ENCODE measurements at regions not wholly inside any gene's neighbourhood (a gene's known extent, or its start where the extent isn't known, plus 50 kb on each side); places are given as distances from the start of the nearest gene placed in this dataset.

DNA sequence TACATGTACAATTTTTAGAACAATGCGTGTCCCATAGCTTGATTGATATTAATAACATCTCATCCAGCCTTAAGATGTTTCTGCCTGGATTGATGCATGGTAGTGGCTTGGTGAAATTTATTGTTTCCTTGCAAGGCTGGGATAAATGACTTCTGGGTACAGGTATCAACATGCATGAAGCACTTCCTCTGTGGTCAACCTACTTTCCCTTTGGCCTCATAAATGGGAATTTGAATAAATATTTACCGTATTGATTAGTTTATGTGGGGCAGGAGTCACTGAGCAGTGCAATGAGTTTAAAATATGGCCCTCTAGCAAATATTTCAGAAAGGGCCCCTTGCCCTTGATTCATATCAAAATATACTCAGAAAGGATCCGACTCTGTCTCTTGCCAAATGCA, 83.9 kb upstream of the KCNE2 start:
- DNase-seq (ENCODE audit: low read depth, low spot score) = no peak
- POLR2A ChIA-PET = no interaction called here
- ATAC-seq = no peak

DNA sequence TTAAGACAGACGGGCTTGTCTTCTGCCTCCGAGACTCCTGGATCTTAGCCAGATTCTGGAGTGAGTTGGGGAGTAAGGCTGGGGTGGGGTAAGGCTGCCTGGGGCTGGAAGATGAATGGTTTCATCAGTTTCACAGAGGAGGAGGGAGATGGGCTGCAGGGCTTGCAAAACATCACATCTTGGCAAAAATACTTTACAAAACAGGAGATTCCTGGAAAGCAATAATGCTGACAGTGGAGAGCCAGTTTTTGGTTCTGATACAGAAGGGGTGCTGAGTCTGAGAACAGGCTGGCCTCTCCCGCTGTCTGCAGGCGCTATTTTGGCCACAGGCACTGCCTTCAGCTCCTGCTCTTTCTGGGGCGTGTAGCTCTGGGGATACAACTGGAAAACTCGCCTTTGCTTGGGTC, 83.4 kb upstream of the KCNE2 start:
- no TSS peak for BruUV-seq (replicated peaks)
- TF ChIP-seq, protein P1, sequence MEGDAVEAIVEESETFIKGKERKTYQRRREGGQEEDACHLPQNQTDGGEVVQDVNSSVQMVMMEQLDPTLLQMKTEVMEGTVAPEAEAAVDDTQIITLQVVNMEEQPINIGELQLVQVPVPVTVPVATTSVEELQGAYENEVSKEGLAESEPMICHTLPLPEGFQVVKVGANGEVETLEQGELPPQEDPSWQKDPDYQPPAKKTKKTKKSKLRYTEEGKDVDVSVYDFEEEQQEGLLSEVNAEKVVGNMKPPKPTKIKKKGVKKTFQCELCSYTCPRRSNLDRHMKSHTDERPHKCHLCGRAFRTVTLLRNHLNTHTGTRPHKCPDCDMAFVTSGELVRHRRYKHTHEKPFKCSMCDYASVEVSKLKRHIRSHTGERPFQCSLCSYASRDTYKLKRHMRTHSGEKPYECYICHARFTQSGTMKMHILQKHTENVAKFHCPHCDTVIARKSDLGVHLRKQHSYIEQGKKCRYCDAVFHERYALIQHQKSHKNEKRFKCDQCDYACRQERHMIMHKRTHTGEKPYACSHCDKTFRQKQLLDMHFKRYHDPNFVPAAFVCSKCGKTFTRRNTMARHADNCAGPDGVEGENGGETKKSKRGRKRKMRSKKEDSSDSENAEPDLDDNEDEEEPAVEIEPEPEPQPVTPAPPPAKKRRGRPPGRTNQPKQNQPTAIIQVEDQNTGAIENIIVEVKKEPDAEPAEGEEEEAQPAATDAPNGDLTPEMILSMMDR (IDR thresholded peaks at IDR 0.05) = no peak
- TF ChIP-seq POLR2AphosphoS5 (IDR thresholded peaks at IDR 0.05; ENCODE audit: low read depth, low read length) (no peak), SIN3A (IDR thresholded peaks at IDR 0.05; ENCODE audit: borderline replicate concordance, insufficient read depth, low read depth, low read length) (no peak), TCF7L2 (IDR thresholded peaks at IDR 0.05; ENCODE audit: low read depth, low read length) (no peak)
- TF ChIP-seq, protein P2, sequence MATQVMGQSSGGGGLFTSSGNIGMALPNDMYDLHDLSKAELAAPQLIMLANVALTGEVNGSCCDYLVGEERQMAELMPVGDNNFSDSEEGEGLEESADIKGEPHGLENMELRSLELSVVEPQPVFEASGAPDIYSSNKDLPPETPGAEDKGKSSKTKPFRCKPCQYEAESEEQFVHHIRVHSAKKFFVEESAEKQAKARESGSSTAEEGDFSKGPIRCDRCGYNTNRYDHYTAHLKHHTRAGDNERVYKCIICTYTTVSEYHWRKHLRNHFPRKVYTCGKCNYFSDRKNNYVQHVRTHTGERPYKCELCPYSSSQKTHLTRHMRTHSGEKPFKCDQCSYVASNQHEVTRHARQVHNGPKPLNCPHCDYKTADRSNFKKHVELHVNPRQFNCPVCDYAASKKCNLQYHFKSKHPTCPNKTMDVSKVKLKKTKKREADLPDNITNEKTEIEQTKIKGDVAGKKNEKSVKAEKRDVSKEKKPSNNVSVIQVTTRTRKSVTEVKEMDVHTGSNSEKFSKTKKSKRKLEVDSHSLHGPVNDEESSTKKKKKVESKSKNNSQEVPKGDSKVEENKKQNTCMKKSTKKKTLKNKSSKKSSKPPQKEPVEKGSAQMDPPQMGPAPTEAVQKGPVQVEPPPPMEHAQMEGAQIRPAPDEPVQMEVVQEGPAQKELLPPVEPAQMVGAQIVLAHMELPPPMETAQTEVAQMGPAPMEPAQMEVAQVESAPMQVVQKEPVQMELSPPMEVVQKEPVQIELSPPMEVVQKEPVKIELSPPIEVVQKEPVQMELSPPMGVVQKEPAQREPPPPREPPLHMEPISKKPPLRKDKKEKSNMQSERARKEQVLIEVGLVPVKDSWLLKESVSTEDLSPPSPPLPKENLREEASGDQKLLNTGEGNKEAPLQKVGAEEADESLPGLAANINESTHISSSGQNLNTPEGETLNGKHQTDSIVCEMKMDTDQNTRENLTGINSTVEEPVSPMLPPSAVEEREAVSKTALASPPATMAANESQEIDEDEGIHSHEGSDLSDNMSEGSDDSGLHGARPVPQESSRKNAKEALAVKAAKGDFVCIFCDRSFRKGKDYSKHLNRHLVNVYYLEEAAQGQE (IDR thresholded peaks at IDR 0.05; ENCODE audit: insufficient read depth in 1 of 2, low read depth in 2 of 2, low read length in 1 of 2) = no peak
- Histone ChIP-seq H3K9me3 (ENCODE audit: control insufficient read depth, insufficient read depth, low read depth, low read length) (no peaks in the 10 kb centered on the region), H3K36me3 (ENCODE audit: control insufficient read depth, insufficient read depth, low read length) (no peaks in the 10 kb centered on the region), H3K4me3 (ENCODE audit: low read depth in 2 of 2, low read length in 2 of 2) (no peak overlapping the region), H3K4me1 (ENCODE audit: control insufficient read depth, insufficient read depth, low read length) (no peaks in the 10 kb centered on the region), H3K27ac (ENCODE audit: low read length) (no peak overlapping the region), H3K27me3 (ENCODE audit: control insufficient read depth, insufficient read depth, low read length) (no peaks in the 10 kb centered on the region)
- in situ Hi-C loops (cut with HindIII; ENCODE audit: low pct_unique_long_range_greater_than_20kb, low sequenced_read_pairs) (no loop called here), intact Hi-C loops (cut with micrococcal nuclease; ENCODE audit: unreplicated experiment) (no loop called here)
- CTCF ChIA-PET = no interaction called here
- POLR2A ChIA-PET = no interaction called here
- ATAC-seq = no peak
- DNase-seq (ENCODE audit: low read depth, low spot score) = no peak

More for the DNA sequence above, 83.9 kb upstream of the KCNE2 start:
- Histone ChIP-seq H3K9me3 (ENCODE audit: control insufficient read depth, insufficient read depth, low read depth, low read length) (no peaks in the 10 kb centered on the region), H3K27me3 (ENCODE audit: control insufficient read depth, insufficient read depth, low read length) (no peaks in the 10 kb centered on the region), H3K4me3 (ENCODE audit: low read depth in 2 of 2, low read length in 2 of 2) (no peak overlapping the region), H3K36me3 (ENCODE audit: control insufficient read depth, insufficient read depth, low read length) (no peaks in the 10 kb centered on the region), H3K27ac (ENCODE audit: low read length) (no peak overlapping the region), H3K4me1 (ENCODE audit: control insufficient read depth, insufficient read depth, low read length) (no peaks in the 10 kb centered on the region)
- TF ChIP-seq POLR2AphosphoS5 (IDR thresholded peaks at IDR 0.05; ENCODE audit: low read depth, low read length) (no peak), TCF7L2 (IDR thresholded peaks at IDR 0.05; ENCODE audit: low read depth, low read length) (no peak), SIN3A (IDR thresholded peaks at IDR 0.05; ENCODE audit: borderline replicate concordance, insufficient read depth, low read depth, low read length) (no peak)
- TF ChIP-seq, protein P2 (IDR thresholded peaks at IDR 0.05; ENCODE audit: insufficient read depth in 1 of 2, low read depth in 2 of 2, low read length in 1 of 2) = no peak
- TF ChIP-seq, protein P1 (IDR thresholded peaks at IDR 0.05) = no peak
- BruUV-seq (replicated peaks) = no TSS peak
- intact Hi-C loops (cut with micrococcal nuclease; ENCODE audit: unreplicated experiment) = no loop called here
- in situ Hi-C loops (cut with HindIII; ENCODE audit: low pct_unique_long_range_greater_than_20kb, low sequenced_read_pairs) = no loop called here
- CTCF ChIA-PET = no interaction called here

All from Panc1 (cell line).